ENCODE measurements at regions not wholly inside any gene's neighbourhood (a gene's known extent, or its start where the extent isn't known, plus 50 kb on each side); places are given as distances from the start of the nearest gene placed in this dataset.

DNA sequence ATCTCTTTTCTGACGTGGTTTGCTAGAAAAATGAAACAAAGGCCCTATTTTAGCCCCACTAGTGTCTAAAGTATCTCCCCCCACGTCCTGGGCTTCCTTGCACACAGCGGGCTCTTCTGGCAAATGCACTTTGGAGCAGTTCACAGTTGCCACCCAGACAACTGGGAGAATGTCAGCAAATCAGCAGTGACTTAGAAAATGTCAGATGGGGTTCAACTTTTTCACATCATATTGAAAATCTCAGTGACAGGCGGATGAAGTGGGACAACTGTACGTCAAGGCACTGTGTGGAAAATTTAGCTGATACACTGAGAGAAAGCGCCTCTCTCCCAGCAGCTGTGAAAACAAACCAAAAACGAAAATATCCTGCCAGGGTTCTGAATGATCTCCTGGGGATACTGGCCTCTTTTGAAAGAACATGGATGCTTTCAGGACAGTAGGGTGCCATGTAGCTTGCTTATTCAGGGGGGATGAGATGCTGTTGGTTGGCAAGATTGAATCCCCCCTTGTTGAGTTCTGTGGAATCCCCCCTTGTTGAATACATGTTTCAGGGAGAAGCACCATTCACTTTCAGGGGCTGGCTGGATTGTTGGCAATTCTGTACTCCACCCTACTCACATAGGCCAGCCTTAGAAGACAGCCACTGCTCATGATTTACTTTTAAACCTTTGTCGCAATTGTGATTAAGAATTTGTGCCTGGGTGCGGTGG, 372.8 kb upstream of the CELF2 start:
- TF ChIP-seq GATA2 (IDR thresholded peaks at IDR 0.05; ENCODE audit: low read depth, low read length), result no peak
- no peak for TF ChIP-seq GATA3 (IDR thresholded peaks at IDR 0.05; ENCODE audit: low read depth, low read length)

Data from SH-SY5Y (cell line).